ENCODE measurements at regions not wholly inside any gene's neighbourhood (a gene's known extent, or its start where the extent isn't known, plus 50 kb on each side); places are given as distances from the start of the nearest gene placed in this dataset.

DNA sequence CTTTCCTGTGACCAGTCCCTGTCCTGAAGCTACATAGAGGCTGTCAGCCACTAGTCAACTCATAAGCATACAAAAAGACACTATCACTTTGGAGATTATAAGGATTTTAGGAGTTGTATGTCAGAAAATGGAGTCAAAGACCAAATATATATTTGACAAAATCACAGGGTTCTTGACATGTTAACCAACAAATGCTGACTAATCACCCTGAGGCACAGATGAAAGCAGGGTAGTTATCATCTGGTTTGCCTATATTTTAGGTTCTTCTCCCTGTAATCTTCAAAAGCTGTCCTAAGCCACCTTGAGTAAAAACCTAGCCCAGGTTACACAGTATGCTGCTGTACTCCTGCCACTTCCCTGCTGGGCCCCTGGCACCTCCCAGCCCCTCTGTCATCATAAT lies 64.7 kb upstream of the ERCC6L2 start:
- Histone ChIP-seq H3K9me3 (no peaks in the 10 kb centered on the region), H3K36me3 (no peaks in the 10 kb centered on the region), H3K4me1 (no peaks in the 10 kb centered on the region), H3K27ac (no peak overlapping the region), H3K4me3 (no peak overlapping the region), H3K27me3 (no peaks in the 10 kb centered on the region)
- DNase-seq (no peak), ATAC-seq (no peak)
- TF ChIP-seq, protein P1, sequence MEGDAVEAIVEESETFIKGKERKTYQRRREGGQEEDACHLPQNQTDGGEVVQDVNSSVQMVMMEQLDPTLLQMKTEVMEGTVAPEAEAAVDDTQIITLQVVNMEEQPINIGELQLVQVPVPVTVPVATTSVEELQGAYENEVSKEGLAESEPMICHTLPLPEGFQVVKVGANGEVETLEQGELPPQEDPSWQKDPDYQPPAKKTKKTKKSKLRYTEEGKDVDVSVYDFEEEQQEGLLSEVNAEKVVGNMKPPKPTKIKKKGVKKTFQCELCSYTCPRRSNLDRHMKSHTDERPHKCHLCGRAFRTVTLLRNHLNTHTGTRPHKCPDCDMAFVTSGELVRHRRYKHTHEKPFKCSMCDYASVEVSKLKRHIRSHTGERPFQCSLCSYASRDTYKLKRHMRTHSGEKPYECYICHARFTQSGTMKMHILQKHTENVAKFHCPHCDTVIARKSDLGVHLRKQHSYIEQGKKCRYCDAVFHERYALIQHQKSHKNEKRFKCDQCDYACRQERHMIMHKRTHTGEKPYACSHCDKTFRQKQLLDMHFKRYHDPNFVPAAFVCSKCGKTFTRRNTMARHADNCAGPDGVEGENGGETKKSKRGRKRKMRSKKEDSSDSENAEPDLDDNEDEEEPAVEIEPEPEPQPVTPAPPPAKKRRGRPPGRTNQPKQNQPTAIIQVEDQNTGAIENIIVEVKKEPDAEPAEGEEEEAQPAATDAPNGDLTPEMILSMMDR (IDR thresholded peaks at IDR 0.05), result no peak
- no peak for TF ChIP-seq POLR2A (IDR thresholded peaks at IDR 0.05)
- intact Hi-C loops (cut with DNase I), result no loop called here

GRCh38 chr9:95810133-95810532 lies 65.4 kb upstream of the ERCC6L2 start:
- WGBS (ENCODE audit: insufficient coverage, low coverage, low lambda C conversion rate, missing lambda C conversion rate), result 66% methylated on average over 3 of the region's 3 CpGs
- DNase-seq, result no peak
- H3K36me3 ChIP-seq, result no peaks in the 10 kb centered on the region
- intact Hi-C loops (cut with DNase I), result no loop called here
- peak in 1 of 4 donors; percentile 18 for ATAC-seq
- no peaks in the 10 kb centered on the region for H3K9me3 ChIP-seq
- no peak overlapping the region for H3K27ac ChIP-seq
- no peaks in the 10 kb centered on the region for H3K27me3 ChIP-seq
- H3K4me1 ChIP-seq, result no peaks in the 10 kb centered on the region
- H3K4me3 ChIP-seq, result no peak overlapping the region
- TF ChIP-seq, protein P1 (IDR thresholded peaks at IDR 0.05), result no peak
- TF ChIP-seq POLR2A (IDR thresholded peaks at IDR 0.05), result no peak

DNA sequence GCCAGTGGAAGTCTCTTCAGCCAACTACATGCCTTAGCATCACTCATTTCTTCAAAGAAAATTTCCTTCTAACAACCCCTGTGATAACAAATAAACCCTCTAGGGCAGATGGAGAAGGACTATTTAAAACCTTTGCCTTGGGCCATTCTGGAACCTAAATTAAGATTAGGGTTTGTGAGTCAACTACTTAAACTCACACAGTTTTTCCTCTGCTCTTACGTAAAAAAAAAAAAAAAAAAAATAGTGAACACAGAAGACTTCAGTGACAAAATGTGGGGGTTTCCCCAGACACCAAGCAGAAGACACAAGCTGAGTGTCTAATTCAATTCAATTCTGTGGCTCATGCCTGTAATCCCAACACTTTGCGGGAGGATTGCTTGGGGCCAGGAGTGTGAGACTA lies 65.8 kb upstream of the ERCC6L2 start:
- intact Hi-C loops (cut with DNase I), result no loop called here
- Histone ChIP-seq H3K4me3 (no peak overlapping the region), H3K27me3 (no peaks in the 10 kb centered on the region), H3K9me3 (no peaks in the 10 kb centered on the region), H3K36me3 (no peaks in the 10 kb centered on the region), H3K27ac (no peak overlapping the region), H3K4me1 (no peaks in the 10 kb centered on the region)
- TF ChIP-seq, protein P1 (IDR thresholded peaks at IDR 0.05), result no peak
- no peak for TF ChIP-seq POLR2A (IDR thresholded peaks at IDR 0.05)
- ATAC-seq, result no peak
- 93% methylated on average over 2 of the region's 2 CpGs for WGBS (ENCODE audit: insufficient coverage, low coverage, low lambda C conversion rate, missing lambda C conversion rate)
- no peak for DNase-seq

GRCh38 chr9:95808011-95808410 lies 67.5 kb upstream of the ERCC6L2 start:
- 51% methylated on average over 3 of the region's 3 CpGs for WGBS (ENCODE audit: insufficient coverage, low coverage, low lambda C conversion rate, missing lambda C conversion rate)
- no peak for DNase-seq
- Histone ChIP-seq H3K36me3 (no peaks in the 10 kb centered on the region), H3K27ac (no peak overlapping the region), H3K4me1 (no peaks in the 10 kb centered on the region), H3K4me3 (no peak overlapping the region), H3K27me3 (no peaks in the 10 kb centered on the region), H3K9me3 (no peaks in the 10 kb centered on the region)
- no peak for TF ChIP-seq POLR2A (IDR thresholded peaks at IDR 0.05)
- TF ChIP-seq, protein P1 (IDR thresholded peaks at IDR 0.05), result no peak
- ATAC-seq, result no peak
- intact Hi-C loops (cut with DNase I), result no loop called here

GRCh38 chr9:95807326-95807947 lies 68.1 kb upstream of the ERCC6L2 start:
- no peaks in the 10 kb centered on the region for H3K4me1 ChIP-seq
- no peak for TF ChIP-seq POLR2A (IDR thresholded peaks at IDR 0.05)
- TF ChIP-seq, protein P1 (IDR thresholded peaks at IDR 0.05), result no peak
- H3K9me3 ChIP-seq, result no peaks in the 10 kb centered on the region
- no peaks in the 10 kb centered on the region for H3K27me3 ChIP-seq
- DNase-seq (no peak), ATAC-seq (peak; percentile 43 to 76 (median 70))
- intact Hi-C loops (cut with DNase I), result no loop called here
- no peak overlapping the region for H3K4me3 ChIP-seq
- WGBS (ENCODE audit: insufficient coverage, low coverage, low lambda C conversion rate, missing lambda C conversion rate), result 39% methylated on average over 5 of the region's 5 CpGs
- no peaks in the 10 kb centered on the region for H3K36me3 ChIP-seq
- no peak overlapping the region for H3K27ac ChIP-seq

Data from right lobe of liver (tissue), 6 donors.